Right cardiac atrium (tissue), 5 donors: ENCODE measurements at regions not wholly inside any gene's neighbourhood (a gene's known extent, or its start where the extent isn't known, plus 50 kb on each side); places are given as distances from the start of the nearest gene placed in this dataset.
"Not testable (repeated sequence)": the region's sequence is repeated elsewhere in the genome, so short reads cannot be mapped to it uniquely, and the experiment has no call there.

Experiments
- ATAC-seq, 2 donors: fragments of 200-7000 bp; cut with Tn5 transposase; one replicate each; pipeline versions ENCODE4 v1.8.0 to v1.9.1; 2020; ENCODE audit warnings: moderate library complexity in 2 of 2, mild to moderate bottlenecking in 1 of 2
- DNase-seq, 3 donors: peaks; one replicate each; pipeline ENCODE4 v3.0.0-alpha.2; 2020
- H3K27ac ChIP-seq: one replicate; pipeline ENCODE4 v1.5.1; 2013; ENCODE audit warnings: mild to moderate bottlenecking, low read length, control low read depth, moderate library complexity
- H3K27me3 ChIP-seq: one replicate; pipeline ENCODE4 v1.6.1; 2013; ENCODE audit not compliant: control insufficient read depth, insufficient read depth
- H3K4me1 ChIP-seq: one replicate; pipeline ENCODE4 v1.6.1; 2013; ENCODE audit warnings: low read length; ENCODE audit not compliant: control insufficient read depth, insufficient read depth
- H3K4me3 ChIP-seq: one replicate; pipeline ENCODE4 v1.5.1; 2013; ENCODE audit warnings: low read length, control low read depth
- H3K9me3 ChIP-seq: one replicate; pipeline ENCODE4 v1.6.1; 2013; ENCODE audit warnings: low read length; ENCODE audit not compliant: control insufficient read depth
- WGBS: extraction: QIAGEN DNeasy Blood & Tissue Kit; methylation state at CpG from one replicate; pipeline ENCODE4 v1.1.7; 2013; 5-methylcytosine and 5-hydroxymethylcytosine counted together
- intact Hi-C, 4 donors: fragments of 100-400 bp; cut with DNase I; formaldehyde crosslinking; loops; one replicate each; pipeline versions ENCODE4 v1.11.0 to v1.14.0; 2022 to 2023
- donor health status: healthy with polysubstance abuse.
- donor health status: DM: no; HTN: yes; CAD: no.
- donor health status: DM: no; HTN: no; CAD: no.
- donor health status: DM: no; HTN: yes; CAD: no; lungs with severe emphysema.
- donor health status: DM: yes; HTN: yes; CAD: no.

GRCh38 chr22:23459645-23460516 is 120.2 kb downstream of the IGLL1 start:
- H3K27me3 ChIP-seq, H3K9me3 ChIP-seq, H3K4me1 ChIP-seq, DNase-seq, ATAC-seq, H3K27ac ChIP-seq, intact Hi-C loops, H3K4me3 ChIP-seq: not testable (repeated sequence)
- 84% methylated on average over 24 of the region's 24 CpGs for WGBS

GRCh38 chr22:23458663-23459541 is 121.2 kb downstream of the IGLL1 start:
- ATAC-seq (peak in 1 of 2 donors; percentile 32), DNase-seq (no peak)
- intact Hi-C loops, result no loop called here
- Histone ChIP-seq H3K9me3 (no peaks in the 10 kb centered on the region), H3K27me3 (no peaks in the 10 kb centered on the region), H3K27ac (no peak overlapping the region), H3K4me1 (no peaks in the 10 kb centered on the region), H3K4me3 (no peak overlapping the region)
- WGBS, result 93% methylated on average over 64 of the region's 64 CpGs

GRCh38 chr22:23457380-23457985 is 122.6 kb downstream of the IGLL1 start:
- intact Hi-C loops, result no loop called here
- Histone ChIP-seq H3K9me3 (no peaks in the 10 kb centered on the region), H3K27me3 (no peaks in the 10 kb centered on the region), H3K4me1 (no peaks in the 10 kb centered on the region), H3K27ac (no peak overlapping the region), H3K4me3 (no peak overlapping the region)
- ATAC-seq, result no peak
- WGBS, result 76% methylated on average over 21 of the region's 21 CpGs
- no peak for DNase-seq

- WGBS, result 65% methylated on average over 27 of the region's 27 CpGs
- ATAC-seq, result peak; percentile 19 to 22
Observed at GRCh38 chr22:23456666-23457379, 123.3 kb downstream of the IGLL1 start.

DNA sequence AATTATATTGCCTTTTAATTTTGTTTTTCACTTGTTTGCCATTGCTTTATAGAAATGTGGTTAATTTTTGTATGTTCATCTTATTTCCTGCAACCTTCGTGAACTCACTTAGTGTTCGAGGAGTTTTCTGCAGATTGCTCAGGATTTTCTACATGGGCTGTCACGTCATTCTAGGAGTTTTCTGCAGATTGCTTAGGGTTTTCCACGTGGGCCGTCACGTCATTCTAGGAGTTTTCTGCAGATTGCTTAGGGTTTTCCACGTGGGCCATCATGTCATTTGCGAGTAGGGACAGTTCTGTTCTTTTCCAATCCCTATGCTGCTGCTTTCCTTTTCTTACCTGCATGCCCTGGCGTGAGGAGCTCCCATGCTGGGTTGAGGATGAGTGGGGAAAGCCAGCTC is 125.7 kb downstream of the IGLL1 start:
- DNase-seq, H3K4me1 ChIP-seq, intact Hi-C loops, ATAC-seq, H3K4me3 ChIP-seq, H3K27ac ChIP-seq, H3K9me3 ChIP-seq, H3K27me3 ChIP-seq: not testable (repeated sequence)
- 69% methylated on average over 9 of the region's 9 CpGs for WGBS

More at GRCh38 chr22:23456666-23457379, 123.3 kb downstream of the IGLL1 start:
- H3K9me3 ChIP-seq, H3K27me3 ChIP-seq, DNase-seq, H3K27ac ChIP-seq, intact Hi-C loops, H3K4me3 ChIP-seq, H3K4me1 ChIP-seq: not testable (repeated sequence)

DNA sequence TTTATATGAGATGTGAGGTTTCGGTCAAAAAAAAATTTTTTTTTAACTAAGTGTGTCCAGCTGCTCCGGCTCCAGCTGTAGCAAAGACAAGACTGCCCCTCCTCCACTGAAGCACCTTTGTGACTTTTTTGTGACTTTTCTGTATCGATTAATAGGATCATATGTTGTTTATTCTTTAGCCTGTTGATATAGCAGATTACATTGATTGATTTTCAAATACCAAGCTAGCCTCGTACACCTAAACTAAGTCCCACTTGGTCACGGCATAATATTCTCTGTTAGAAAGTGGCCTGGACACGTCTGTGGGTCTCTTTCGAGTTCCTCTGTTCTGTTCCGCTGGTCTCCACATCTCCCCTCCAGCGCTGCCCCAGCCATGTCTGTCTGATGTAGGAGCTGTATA is 126.8 kb downstream of the IGLL1 start:
- 89% methylated on average over 9 of the region's 9 CpGs for WGBS

DNA sequence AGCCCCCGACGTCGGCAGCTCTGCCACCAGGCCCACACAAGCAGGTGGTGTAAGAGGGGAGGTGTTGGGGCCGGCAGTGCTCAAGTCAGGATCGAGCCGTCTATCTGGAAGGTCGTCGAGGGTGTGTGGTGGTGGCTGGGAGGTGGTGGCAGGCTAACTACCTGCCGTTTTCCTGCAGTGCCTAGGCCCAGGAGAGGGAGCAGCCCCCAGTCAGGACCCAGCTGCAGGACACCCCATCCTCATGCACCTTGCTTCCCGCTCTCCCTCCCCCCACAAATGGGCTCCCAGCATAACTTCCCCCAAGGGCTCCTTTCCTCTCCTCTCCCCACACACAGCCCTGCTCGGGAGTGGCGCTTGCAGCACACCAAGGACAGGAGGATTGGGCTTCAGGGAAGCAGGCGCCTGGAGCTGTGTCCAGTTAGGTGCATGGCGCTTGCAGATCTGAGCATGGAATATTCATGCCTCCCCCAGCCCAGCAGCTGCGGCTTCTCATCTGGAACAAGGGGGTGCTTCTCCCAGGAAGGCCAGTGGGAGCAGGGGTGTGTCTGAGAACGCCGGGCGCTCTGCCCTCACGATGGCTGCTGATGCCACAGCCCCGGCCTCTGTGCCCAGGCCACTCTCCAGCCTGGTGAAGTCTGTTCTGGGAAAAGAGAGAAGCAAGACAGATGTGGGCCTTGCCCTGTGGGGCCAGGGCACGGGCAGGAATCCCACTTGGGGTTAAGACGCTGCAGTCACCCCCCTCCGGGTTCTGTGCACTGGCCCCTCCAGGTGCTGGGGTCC is 127.7 kb downstream of the IGLL1 start:
- no peaks in the 10 kb centered on the region for H3K27me3 ChIP-seq
- H3K4me1 ChIP-seq, result no peaks in the 10 kb centered on the region
- no peaks in the 10 kb centered on the region for H3K9me3 ChIP-seq
- no peak for DNase-seq
- 76% methylated on average over 23 of the region's 23 CpGs for WGBS
- no peak overlapping the region for H3K4me3 ChIP-seq
- intact Hi-C loops, result no loop called here
- ATAC-seq, result no peak
- H3K27ac ChIP-seq, result no peak overlapping the region

More for the DNA sequence above, 126.8 kb downstream of the IGLL1 start:
- DNase-seq (no peak), ATAC-seq (no peak)
- H3K27ac ChIP-seq, result no peak overlapping the region
- H3K27me3 ChIP-seq, result no peaks in the 10 kb centered on the region
- H3K4me3 ChIP-seq, result no peak overlapping the region
- intact Hi-C loops, result no loop called here
- no peaks in the 10 kb centered on the region for H3K9me3 ChIP-seq
- H3K4me1 ChIP-seq, result no peaks in the 10 kb centered on the region

GRCh38 chr22:23451452-23452230 is 128.4 kb downstream of the IGLL1 start:
- H3K9me3 ChIP-seq, H3K4me1 ChIP-seq, intact Hi-C loops, H3K4me3 ChIP-seq, H3K27ac ChIP-seq, DNase-seq, H3K27me3 ChIP-seq: not testable (repeated sequence)
- WGBS, result 70% methylated on average over 30 of the region's 30 CpGs
- ATAC-seq, result peak in 1 of 2 donors; percentile 18

- ATAC-seq, intact Hi-C loops, H3K4me3 ChIP-seq, H3K27ac ChIP-seq, H3K9me3 ChIP-seq, DNase-seq, H3K27me3 ChIP-seq, H3K4me1 ChIP-seq: not testable (repeated sequence)
- 92% methylated on average over 15 of the region's 15 CpGs for WGBS
Observed at GRCh38 chr22:23450821-23451220, 129.3 kb downstream of the IGLL1 start.
